GM06990 (cell line): ENCODE measurements at regions not wholly inside any gene's neighbourhood (a gene's known extent, or its start where the extent isn't known, plus 50 kb on each side); places are given as distances from the start of the nearest gene placed in this dataset.

Source experiments
- DNase-seq: peaks from one replicate; pipeline ENCODE4 v3.0.0-alpha.2; 2011; ENCODE audit not compliant: insufficient read length; ENCODE audit errors: extremely low read depth
- H3K27me3 ChIP-seq: replicated peaks from 2 replicates; pipeline ENCODE4 v1.6.0; 2011; ENCODE audit warnings: low read length; ENCODE audit not compliant: control insufficient read depth, insufficient read depth
- H3K36me3 ChIP-seq: 2 replicates; pipeline ENCODE4 v1.5.1; 2011; ENCODE audit warnings: low read length; ENCODE audit not compliant: control insufficient read depth, insufficient read depth
- H3K4me3 ChIP-seq: replicated peaks from 2 replicates; pipeline ENCODE4 v1.5.1; 2011; ENCODE audit warnings: low read depth, mild to moderate bottlenecking, control low read depth, low read length
- CTCF ChIP-seq: IDR thresholded peaks from 2 replicates; pipeline ENCODE4 v1.5.1; 2011; ENCODE audit warnings: low read length, control low read depth, mild to moderate bottlenecking, inconsistent platforms; ENCODE audit not compliant: insufficient read depth, poor library complexity, severe bottlenecking

GRCh38 chr9:26742828-26743476 lies 149.7 kb downstream of the CAAP1 start:
- DNase-seq = no peak
- Histone ChIP-seq H3K27me3 (no peaks in the 10 kb centered on the region), H3K36me3 (no peaks in the 10 kb centered on the region), H3K4me3 (no peak overlapping the region)
- TF ChIP-seq CTCF = no peak

GRCh38 chr9:26735160-26735559 lies 157.4 kb downstream of the CAAP1 start:
- TF ChIP-seq CTCF = no peak
- H3K27me3 ChIP-seq = no peaks in the 10 kb centered on the region
- H3K4me3 ChIP-seq = no peak overlapping the region
- H3K36me3 ChIP-seq = no peaks in the 10 kb centered on the region
- no peak for DNase-seq

- no peak for TF ChIP-seq CTCF
- Histone ChIP-seq H3K4me3 (no peak overlapping the region), H3K36me3 (no peaks in the 10 kb centered on the region), H3K27me3 (no peaks in the 10 kb centered on the region)
- no peak for DNase-seq
Observed at GRCh38 chr9:26729187-26729586, 163.4 kb downstream of the CAAP1 start.

DNA sequence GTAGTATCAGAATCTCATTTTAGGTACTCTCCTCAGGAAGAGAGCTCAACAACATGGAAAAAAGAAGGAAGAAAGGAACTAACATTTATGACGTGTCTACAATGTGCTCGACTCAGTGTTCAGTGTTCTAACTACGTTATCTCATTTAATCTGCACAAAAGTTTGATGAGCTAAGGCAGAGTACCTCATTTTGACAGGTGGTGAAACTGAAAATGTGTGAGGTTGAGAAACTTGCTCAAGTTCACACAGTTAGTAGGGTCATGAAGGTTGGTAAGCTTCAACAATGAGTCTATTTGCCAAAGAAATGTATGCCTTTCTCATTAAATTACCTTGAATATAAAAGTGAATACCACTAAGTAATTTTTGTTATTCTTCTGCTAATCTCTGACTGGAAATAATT lies 165.1 kb downstream of the CAAP1 start:
- Histone ChIP-seq H3K4me3 (no peak overlapping the region), H3K27me3 (no peaks in the 10 kb centered on the region), H3K36me3 (no peaks in the 10 kb centered on the region)
- no peak for TF ChIP-seq CTCF
- no peak for DNase-seq

- Histone ChIP-seq H3K36me3 (no peaks in the 10 kb centered on the region), H3K27me3 (no peaks in the 10 kb centered on the region), H3K4me3 (no peak overlapping the region)
- no peak for DNase-seq
- TF ChIP-seq CTCF = no peak
Observed at GRCh38 chr9:26725573-26725972, 167.0 kb downstream of the CAAP1 start.

- Histone ChIP-seq H3K36me3 (no peaks in the 10 kb centered on the region), H3K4me3 (no peak overlapping the region), H3K27me3 (no peaks in the 10 kb centered on the region)
- TF ChIP-seq CTCF = peak; percentile 73
- no peak for DNase-seq
Observed at GRCh38 chr9:26723486-26723885, 169.1 kb downstream of the CAAP1 start.
